RWPE1 (cell line): ENCODE measurements at regions not wholly inside any gene's neighbourhood (a gene's known extent, or its start where the extent isn't known, plus 50 kb on each side); places are given as distances from the start of the nearest gene placed in this dataset.

Experiments used
- CTCF ChIA-PET: fragments of 350-600 bp; sonication (Branson Sonifier 250); formaldehyde crosslinking; extraction: SDS; loops from one replicate; lab custom pipeline; 2021; lab: Yijun Ruan, JAX
- POLR2A ChIA-PET: fragments of 400-600 bp; formaldehyde crosslinking; extraction: SDS; loops from one replicate; lab custom pipeline; 2020; ENCODE audit warnings: antibody characterized with exemption; ENCODE audit not compliant: low non-redundant PET; lab: Yijun Ruan, JAX
- DNase-seq: peaks from one replicate; pipeline ENCODE4 v3.0.0; 2012; ENCODE audit warnings: low spot score
- H3K27ac ChIP-seq: fragments of 450-650 bp; 2 replicates; pipeline ENCODE4 v1.5.1; 2017
- TF ChIP-seq, protein P1 (sequence below): fragments of 450-650 bp; conservative IDR thresholded peaks from 2 replicates; pipeline ENCODE4 v1.5.1; 2017; ENCODE audit warnings: low read depth, mild to moderate bottlenecking

DNA sequence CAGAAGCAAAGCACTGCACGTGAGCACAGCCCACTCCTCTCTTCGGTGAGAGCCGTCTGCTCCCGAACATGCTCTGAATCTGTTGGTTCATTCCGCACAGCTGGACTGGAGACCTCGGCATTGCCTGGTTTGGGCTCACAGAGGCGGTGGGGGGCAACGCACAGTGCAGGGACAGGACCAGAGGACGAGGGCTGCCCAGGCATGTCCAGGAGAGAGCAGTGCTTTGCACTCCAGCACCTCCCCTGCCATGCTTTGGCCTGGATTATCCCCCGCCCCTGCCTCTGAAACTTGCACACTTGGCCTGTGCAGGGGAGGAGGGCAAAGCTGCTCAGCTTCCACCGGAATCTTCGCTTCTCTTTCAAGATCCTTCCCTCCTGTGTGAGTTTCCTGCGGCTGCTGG is 536.5 kb downstream of the BRD1 start:
- no peak for DNase-seq
- TF ChIP-seq, protein P1, sequence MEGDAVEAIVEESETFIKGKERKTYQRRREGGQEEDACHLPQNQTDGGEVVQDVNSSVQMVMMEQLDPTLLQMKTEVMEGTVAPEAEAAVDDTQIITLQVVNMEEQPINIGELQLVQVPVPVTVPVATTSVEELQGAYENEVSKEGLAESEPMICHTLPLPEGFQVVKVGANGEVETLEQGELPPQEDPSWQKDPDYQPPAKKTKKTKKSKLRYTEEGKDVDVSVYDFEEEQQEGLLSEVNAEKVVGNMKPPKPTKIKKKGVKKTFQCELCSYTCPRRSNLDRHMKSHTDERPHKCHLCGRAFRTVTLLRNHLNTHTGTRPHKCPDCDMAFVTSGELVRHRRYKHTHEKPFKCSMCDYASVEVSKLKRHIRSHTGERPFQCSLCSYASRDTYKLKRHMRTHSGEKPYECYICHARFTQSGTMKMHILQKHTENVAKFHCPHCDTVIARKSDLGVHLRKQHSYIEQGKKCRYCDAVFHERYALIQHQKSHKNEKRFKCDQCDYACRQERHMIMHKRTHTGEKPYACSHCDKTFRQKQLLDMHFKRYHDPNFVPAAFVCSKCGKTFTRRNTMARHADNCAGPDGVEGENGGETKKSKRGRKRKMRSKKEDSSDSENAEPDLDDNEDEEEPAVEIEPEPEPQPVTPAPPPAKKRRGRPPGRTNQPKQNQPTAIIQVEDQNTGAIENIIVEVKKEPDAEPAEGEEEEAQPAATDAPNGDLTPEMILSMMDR, result no peak
- POLR2A ChIA-PET, result no interaction called here
- H3K27ac ChIP-seq, result no peak overlapping the region
- CTCF ChIA-PET, result no interaction called here

DNA sequence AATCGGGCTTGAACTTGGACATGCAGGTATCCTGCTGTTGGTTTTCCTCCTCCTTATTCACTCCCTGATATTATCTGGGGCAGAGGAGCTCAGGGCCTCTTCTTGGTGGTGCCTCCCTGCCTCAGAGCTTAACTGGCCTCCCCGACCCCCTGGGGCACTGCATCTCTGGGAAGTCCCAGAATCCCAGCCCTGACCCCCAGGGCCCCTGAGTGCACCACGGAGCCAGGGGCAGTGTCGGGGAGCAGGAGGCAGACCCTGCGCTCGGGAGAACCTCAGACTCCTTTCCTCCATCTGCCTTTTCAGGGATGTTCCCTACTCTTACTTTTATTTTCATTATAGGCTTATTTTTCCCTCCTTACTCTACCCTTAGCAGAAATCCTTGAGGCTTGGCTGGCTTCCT is 537.0 kb downstream of the BRD1 start:
- ChIA-PET CTCF (no interaction called here), POLR2A (no interaction called here)
- DNase-seq, result no peak
- H3K27ac ChIP-seq, result no peak overlapping the region
- TF ChIP-seq, protein P1, result no peak

DNA sequence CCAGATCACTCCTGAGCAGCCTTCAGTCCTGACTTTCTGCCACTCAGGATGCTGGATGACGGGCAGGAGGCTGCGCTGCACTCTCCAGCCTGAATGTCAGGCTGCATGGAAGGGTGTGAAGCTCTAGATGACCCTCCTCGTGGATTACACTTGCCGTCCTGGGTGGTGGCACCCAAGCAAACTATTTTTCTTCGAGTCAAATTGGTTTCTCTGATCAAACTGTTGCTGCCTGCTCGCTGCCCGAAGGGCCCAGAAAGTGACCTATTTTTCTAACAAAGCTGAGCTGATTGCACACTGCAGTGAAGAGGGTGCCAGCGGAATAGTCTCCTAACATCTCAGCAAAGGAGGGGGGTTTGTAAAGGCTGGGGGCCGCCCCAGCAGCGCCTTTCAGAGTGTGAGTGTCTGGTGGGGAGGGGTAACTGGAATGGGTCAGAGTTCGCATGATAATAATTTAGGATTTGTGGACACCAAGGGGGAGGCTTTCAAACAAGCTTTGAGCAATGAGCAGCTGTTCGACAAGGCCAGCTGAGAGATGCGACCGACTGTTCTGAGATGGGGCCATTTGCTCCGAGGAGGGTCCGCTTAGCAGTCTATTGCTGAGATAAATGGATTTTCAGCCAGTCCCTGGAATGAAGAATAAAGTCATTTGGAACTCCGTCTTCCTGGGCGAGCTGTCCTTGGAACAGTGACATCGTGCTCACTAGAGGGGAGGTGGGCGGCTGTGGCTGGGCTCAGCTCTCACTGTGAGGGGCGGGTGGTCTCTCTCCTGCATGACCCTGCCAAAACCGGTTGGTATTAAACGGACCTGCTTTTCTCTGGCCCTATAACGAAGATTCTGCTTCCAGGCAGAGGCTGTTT is 537.6 kb downstream of the BRD1 start:
- no peak overlapping the region for H3K27ac ChIP-seq
- ChIA-PET CTCF (no interaction called here), POLR2A (no interaction called here)
- no peak for DNase-seq
- TF ChIP-seq, protein P1, result no peak

DNA sequence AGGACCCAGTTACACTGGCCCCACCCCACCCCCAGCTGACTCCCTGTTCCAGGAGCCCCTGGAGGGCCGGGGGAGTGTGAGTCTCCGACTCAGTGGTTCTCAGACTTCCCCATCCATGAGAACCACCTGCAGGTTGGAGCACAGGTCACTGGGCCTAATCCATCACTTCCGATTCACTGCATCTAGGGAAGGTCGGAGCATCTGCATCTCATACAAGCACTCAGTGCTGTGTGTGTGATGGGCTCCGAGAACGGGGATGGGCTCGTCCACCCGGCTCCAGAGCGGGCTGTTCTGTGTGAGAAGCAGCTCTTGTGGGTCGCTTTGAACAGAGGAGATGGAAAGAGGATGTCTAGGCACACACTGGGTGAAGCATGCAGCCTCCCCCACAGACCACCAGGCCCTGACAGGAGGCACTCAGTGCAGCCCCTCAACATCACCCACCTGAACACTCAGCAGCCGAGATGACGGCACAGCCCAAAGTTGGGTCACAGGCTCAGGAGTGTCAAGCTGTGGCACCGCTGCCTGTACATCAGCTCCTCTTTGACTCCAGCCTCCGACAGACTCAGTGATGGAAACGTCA is 541.4 kb downstream of the BRD1 start:
- TF ChIP-seq, protein P1, result no peak
- ChIA-PET CTCF (no interaction called here), POLR2A (no interaction called here)
- H3K27ac ChIP-seq, result no peak overlapping the region
- no peak for DNase-seq

DNA sequence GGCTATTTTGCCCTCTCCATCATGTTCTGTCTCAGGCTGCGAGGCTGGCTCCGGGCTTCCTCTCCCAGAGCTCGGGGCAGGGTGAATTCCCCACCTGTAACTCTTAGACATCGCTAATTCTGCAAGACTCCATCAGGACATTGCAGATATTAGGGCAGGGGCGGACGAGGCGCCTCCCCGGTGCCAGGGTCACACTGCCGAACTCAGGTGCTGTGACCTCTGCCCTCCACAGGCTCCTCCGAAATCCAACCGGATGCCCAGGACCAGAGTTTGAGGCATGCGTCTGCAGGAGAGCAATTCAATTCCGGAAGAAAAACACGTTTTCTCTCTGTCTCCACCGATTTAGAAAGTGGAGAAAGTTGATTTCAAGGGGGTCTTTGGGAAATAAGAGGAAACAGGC is 542.7 kb downstream of the BRD1 start:
- CTCF ChIA-PET, result no interaction called here
- TF ChIP-seq, protein P1, result no peak
- H3K27ac ChIP-seq, result no peak overlapping the region
- POLR2A ChIA-PET, result no interaction called here
- no peak for DNase-seq

DNA sequence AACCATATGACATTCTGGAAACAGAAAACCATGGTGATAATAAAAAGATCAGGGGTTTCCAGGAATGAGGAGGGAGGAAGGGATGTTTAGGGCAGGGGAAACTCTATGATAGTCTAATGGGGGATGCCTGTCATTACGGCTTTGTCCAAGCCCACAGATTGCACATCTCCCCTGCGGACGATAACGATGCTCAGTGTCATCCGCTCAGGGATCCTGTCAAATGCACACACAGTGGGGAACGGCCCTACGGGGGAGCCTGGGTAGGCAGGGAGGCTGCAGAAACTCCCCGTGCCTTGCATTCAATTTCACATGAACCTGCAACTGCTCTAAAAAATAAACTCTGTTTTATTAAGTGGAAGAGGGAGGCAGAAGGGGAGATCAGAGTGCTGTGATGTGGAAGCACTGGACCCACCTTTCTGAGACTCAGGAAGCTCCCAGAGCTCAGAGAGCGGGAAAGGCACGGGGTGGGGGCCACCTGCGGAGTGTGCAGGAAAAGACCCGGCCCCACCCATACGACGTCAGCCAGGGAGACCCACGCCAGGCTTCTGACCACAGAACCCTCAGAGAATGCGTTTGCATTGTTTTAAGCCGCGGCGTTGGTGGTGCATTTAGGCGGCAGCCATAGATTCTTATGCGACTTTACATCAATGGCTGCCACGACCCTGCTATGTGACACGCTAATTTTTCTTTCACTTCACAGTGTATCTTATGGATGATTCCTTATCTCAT is 543.5 kb downstream of the BRD1 start:
- POLR2A ChIA-PET, result no interaction called here
- TF ChIP-seq, protein P1, result no peak
- CTCF ChIA-PET, result no interaction called here
- no peak for DNase-seq
- no peak overlapping the region for H3K27ac ChIP-seq
